Activated T-cell treated with anti-CD3 and anti-CD28 coated beads for 48 hours (primary cell): ENCODE measurements at regions not wholly inside any gene's neighbourhood (a gene's known extent, or its start where the extent isn't known, plus 50 kb on each side); places are given as distances from the start of the nearest gene placed in this dataset.
"Not testable (repeated sequence)": the region's sequence is repeated elsewhere in the genome, so short reads cannot be mapped to it uniquely, and the experiment has no call there.

Source experiments
- DNase-seq: peaks from one replicate; pipeline ENCODE4 v3.0.0-alpha.2; 2020; ENCODE audit warnings: low read depth

- DNase-seq: no peak
These were observed 1040.6 kb upstream of the SPRY2 start for GRCh38 chr13:81381560-81381959.

GRCh38 chr13:81379183-81379582, 1038.3 kb upstream of the SPRY2 start:
- no peak for DNase-seq

GRCh38 chr13:81377921-81378320, 1037.0 kb upstream of the SPRY2 start:
- DNase-seq: no peak

- DNase-seq: no peak
These were observed 1034.8 kb upstream of the SPRY2 start for GRCh38 chr13:81375709-81376108.

- not testable (repeated sequence) for DNase-seq
These were observed 1021.8 kb upstream of the SPRY2 start for GRCh38 chr13:81362711-81363110.

GRCh38 chr13:81350056-81350455, 1009.1 kb upstream of the SPRY2 start:
- no peak for DNase-seq

- not testable (repeated sequence) for DNase-seq
These were observed 999.5 kb upstream of the SPRY2 start for GRCh38 chr13:81340118-81341069.

GRCh38 chr13:81339666-81340065, 998.7 kb upstream of the SPRY2 start:
- not testable (repeated sequence) for DNase-seq

GRCh38 chr13:81334481-81334880, 993.6 kb upstream of the SPRY2 start:
- no peak for DNase-seq

GRCh38 chr13:81326913-81327312, 986.0 kb upstream of the SPRY2 start:
- DNase-seq: no peak

GRCh38 chr13:81320516-81320915, 979.6 kb upstream of the SPRY2 start:
- DNase-seq: no peak

GRCh38 chr13:81319351-81319750, 978.4 kb upstream of the SPRY2 start:
- DNase-seq: no peak

GRCh38 chr13:81318231-81319019, 977.5 kb upstream of the SPRY2 start:
- DNase-seq: no peak

GRCh38 chr13:81314461-81314860, 973.5 kb upstream of the SPRY2 start:
- no peak for DNase-seq

- DNase-seq: no peak
These were observed 965.0 kb upstream of the SPRY2 start for GRCh38 chr13:81305928-81306327.

GRCh38 chr13:81304121-81304659, 963.3 kb upstream of the SPRY2 start:
- DNase-seq: no peak

GRCh38 chr13:81302677-81303076, 961.8 kb upstream of the SPRY2 start:
- no peak for DNase-seq

- DNase-seq: no peak
These were observed 961.2 kb upstream of the SPRY2 start for GRCh38 chr13:81302125-81302524.

GRCh38 chr13:81295177-81295576, 954.3 kb upstream of the SPRY2 start:
- DNase-seq: no peak

GRCh38 chr13:81293594-81294164, 952.8 kb upstream of the SPRY2 start:
- no peak for DNase-seq

- no peak for DNase-seq
These were observed 942.6 kb upstream of the SPRY2 start for GRCh38 chr13:81283561-81283960.

- DNase-seq: no peak
These were observed 942.1 kb upstream of the SPRY2 start for GRCh38 chr13:81283062-81283461.
